ENCODE measurements at regions not wholly inside any gene's neighbourhood (a gene's known extent, or its start where the extent isn't known, plus 50 kb on each side); places are given as distances from the start of the nearest gene placed in this dataset.

DNA sequence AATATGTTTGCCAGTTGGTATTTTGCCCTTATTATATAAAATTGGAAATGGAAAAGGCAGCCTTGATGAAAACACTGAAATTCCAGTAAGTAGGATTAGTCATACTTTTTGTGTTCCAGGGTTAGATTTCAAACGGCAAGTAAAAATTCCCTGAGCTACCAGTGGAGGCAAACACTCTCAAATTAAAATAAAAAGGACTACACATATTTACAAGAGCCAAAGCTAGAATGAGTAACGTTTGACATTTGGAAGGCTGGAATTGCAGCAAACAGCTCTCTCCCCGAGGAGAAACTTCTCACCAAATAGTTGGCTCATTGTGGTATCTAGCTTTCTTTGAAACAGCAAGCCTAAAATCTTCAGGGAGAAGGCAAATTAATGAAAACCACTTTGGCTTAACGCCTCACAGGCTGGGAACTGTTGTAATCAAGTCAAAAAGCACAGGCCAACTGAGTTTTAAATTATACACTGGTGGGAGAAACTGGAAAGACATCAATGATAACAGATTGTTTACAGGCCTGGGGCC is 288.4 kb downstream of the SNX13 start:
- H3K27me3 Mint-ChIP-seq (ENCODE audit: low read depth in 3 of 3): peaks cover 0 to 4% (median 2%) of the 10 kb centered on the region in 3 donors
- peaks cover 6% of the 10 kb centered on the region for H3K4me1 Mint-ChIP-seq

DNA sequence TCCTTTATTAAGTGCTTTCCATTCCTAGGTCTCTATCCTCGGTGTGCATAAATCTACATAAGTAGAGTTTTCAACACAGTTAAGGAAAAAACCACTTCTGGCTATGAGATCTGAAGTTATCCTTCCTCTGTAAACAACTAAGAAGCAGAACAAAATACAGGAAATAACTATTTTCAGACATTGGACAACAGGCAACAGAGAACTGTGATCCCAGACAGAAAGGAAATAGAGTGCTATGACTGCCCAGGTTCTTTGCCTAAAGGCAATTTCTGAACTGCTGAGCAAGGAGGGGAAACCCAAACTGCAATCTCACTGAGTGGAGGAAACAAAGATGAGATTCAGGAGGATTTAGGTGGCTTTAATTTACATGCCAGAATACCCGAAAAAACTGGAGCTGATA is 285.4 kb downstream of the SNX13 start:
- TF ChIP-seq, protein P1, sequence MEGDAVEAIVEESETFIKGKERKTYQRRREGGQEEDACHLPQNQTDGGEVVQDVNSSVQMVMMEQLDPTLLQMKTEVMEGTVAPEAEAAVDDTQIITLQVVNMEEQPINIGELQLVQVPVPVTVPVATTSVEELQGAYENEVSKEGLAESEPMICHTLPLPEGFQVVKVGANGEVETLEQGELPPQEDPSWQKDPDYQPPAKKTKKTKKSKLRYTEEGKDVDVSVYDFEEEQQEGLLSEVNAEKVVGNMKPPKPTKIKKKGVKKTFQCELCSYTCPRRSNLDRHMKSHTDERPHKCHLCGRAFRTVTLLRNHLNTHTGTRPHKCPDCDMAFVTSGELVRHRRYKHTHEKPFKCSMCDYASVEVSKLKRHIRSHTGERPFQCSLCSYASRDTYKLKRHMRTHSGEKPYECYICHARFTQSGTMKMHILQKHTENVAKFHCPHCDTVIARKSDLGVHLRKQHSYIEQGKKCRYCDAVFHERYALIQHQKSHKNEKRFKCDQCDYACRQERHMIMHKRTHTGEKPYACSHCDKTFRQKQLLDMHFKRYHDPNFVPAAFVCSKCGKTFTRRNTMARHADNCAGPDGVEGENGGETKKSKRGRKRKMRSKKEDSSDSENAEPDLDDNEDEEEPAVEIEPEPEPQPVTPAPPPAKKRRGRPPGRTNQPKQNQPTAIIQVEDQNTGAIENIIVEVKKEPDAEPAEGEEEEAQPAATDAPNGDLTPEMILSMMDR (IDR thresholded peaks at IDR 0.05): no peak
- no peaks in the 10 kb centered on the region for H3K27me3 Mint-ChIP-seq (ENCODE audit: low read depth in 3 of 3)
- peaks cover 0 to 5% of the 10 kb centered on the region in 2 donors for H3K4me1 ChIP-seq (ENCODE audit: control insufficient read depth in 1 of 2, insufficient read depth in 2 of 2, low read length in 2 of 2)
- peaks cover 6% of the 10 kb centered on the region for H3K4me1 Mint-ChIP-seq
- no peak overlapping the region for H3K4me3 ChIP-seq (replicated peaks in 1 of 3; ENCODE audit: low read depth in 2 of 3, low read length in 3 of 3)
- H3K27ac Mint-ChIP-seq: peak overlapping the region in 1 of 7 donors; percentile 37
- H3K9ac ChIP-seq (ENCODE audit: insufficient read depth, low read length, poor library complexity, severe bottlenecking): no peak overlapping the region
- H3K27ac ChIP-seq (ENCODE audit: low read depth in 1 of 2, low read length in 2 of 2): no peak overlapping the region
- H3K4me2 ChIP-seq (replicated peaks; ENCODE audit: extremely low read depth, low read length, poor library complexity, severe bottlenecking): no peak overlapping the region
- no peaks in the 10 kb centered on the region for H3K27me3 ChIP-seq (ENCODE audit: control insufficient read depth in 2 of 2, insufficient read depth in 2 of 2, low read length in 2 of 2)
- no peaks in the 10 kb centered on the region for H3K79me2 ChIP-seq (ENCODE audit: insufficient read depth, low read length)
- no peak overlapping the region for H2AFZ ChIP-seq (ENCODE audit: insufficient read depth, low read depth, low read length, poor library complexity, severe bottlenecking)
- H3K36me3 ChIP-seq (replicated peaks in 1 of 2; ENCODE audit: control insufficient read depth in 1 of 2, insufficient read depth in 2 of 2, low read length in 2 of 2): no peaks in the 10 kb centered on the region
- H4K20me1 ChIP-seq (ENCODE audit: insufficient read depth, low read length): no peaks in the 10 kb centered on the region
- peak; percentile 13 to 23 (median 15) for DNase-seq
- no peak overlapping the region for H3K4me3 Mint-ChIP-seq
- no CpG with 5 or more reads among the region's 2 CpGs for WGBS (ENCODE audit: insufficient coverage)
- no peaks in the 10 kb centered on the region for H3K9me3 ChIP-seq (replicated peaks in 1 of 2; ENCODE audit: control insufficient read depth in 1 of 2, insufficient read depth in 1 of 2, low read length in 2 of 2)
- no peaks in the 10 kb centered on the region for H3K36me3 Mint-ChIP-seq
- peaks cover 0 to 3% (median 2%) of the 10 kb centered on the region in 7 donors for H3K9me3 Mint-ChIP-seq
- intact Hi-C loops (cut with micrococcal nuclease): no loop called here

More for the DNA sequence above, 288.4 kb downstream of the SNX13 start:
- Histone ChIP-seq H2AFZ (ENCODE audit: insufficient read depth, low read depth, low read length, poor library complexity, severe bottlenecking) (no peak overlapping the region), H3K9ac (ENCODE audit: insufficient read depth, low read length, poor library complexity, severe bottlenecking) (no peak overlapping the region), H3K9me3 (replicated peaks in 1 of 2; ENCODE audit: control insufficient read depth in 1 of 2, insufficient read depth in 1 of 2, low read length in 2 of 2) (no peaks in the 10 kb centered on the region), H3K4me2 (replicated peaks; ENCODE audit: extremely low read depth, low read length, poor library complexity, severe bottlenecking) (no peak overlapping the region), H3K27me3 (ENCODE audit: control insufficient read depth in 2 of 2, insufficient read depth in 2 of 2, low read length in 2 of 2) (no peaks in the 10 kb centered on the region), H4K20me1 (ENCODE audit: insufficient read depth, low read length) (no peaks in the 10 kb centered on the region), H3K27ac (ENCODE audit: low read depth in 1 of 2, low read length in 2 of 2) (no peak overlapping the region), H3K4me3 (replicated peaks in 1 of 3; ENCODE audit: low read depth in 2 of 3, low read length in 3 of 3) (no peak overlapping the region), H3K79me2 (ENCODE audit: insufficient read depth, low read length) (no peaks in the 10 kb centered on the region), H3K36me3 (replicated peaks in 1 of 2; ENCODE audit: control insufficient read depth in 1 of 2, insufficient read depth in 2 of 2, low read length in 2 of 2) (no peaks in the 10 kb centered on the region), H3K4me1 (ENCODE audit: control insufficient read depth in 1 of 2, insufficient read depth in 2 of 2, low read length in 2 of 2) (peaks cover 0 to 5% of the 10 kb centered on the region in 2 donors)
- H3K9me3 Mint-ChIP-seq: peaks cover 0 to under 1% (median 0%) of the 10 kb centered on the region in 7 donors
- H3K36me3 Mint-ChIP-seq: no peaks in the 10 kb centered on the region
- TF ChIP-seq, protein P1 (IDR thresholded peaks at IDR 0.05): no peak
- no peak for DNase-seq
- intact Hi-C loops (cut with micrococcal nuclease): no loop called here
- H3K27ac Mint-ChIP-seq: no peak overlapping the region
- 100% methylated on average over 2 of the region's 4 CpGs for WGBS (ENCODE audit: insufficient coverage)
- H3K4me3 Mint-ChIP-seq: no peak overlapping the region

Measured in CD14-positive monocyte (primary cell).